Right atrium auricular region (tissue), 2 donors: ENCODE measurements at regions not wholly inside any gene's neighbourhood (a gene's known extent, or its start where the extent isn't known, plus 50 kb on each side); places are given as distances from the start of the nearest gene placed in this dataset.

Experiments
- DNase-seq: peaks from one replicate; pipeline ENCODE4 v3.0.0-alpha.2; 2019; ENCODE audit warnings: low spot score
- H3K27ac ChIP-seq, 2 donors: fragments of 200-600 bp; sonication (generic); 1 replicate in 1 of 2; 2 replicates in 1 of 2; pipeline ENCODE4 v1.5.1; 2016 to 2019
- H3K27me3 ChIP-seq, 2 donors: fragments of 200-600 bp; sonication (generic); one replicate each; pipeline versions ENCODE4 v1.5.1 to v1.6.0; 2017 to 2019
- H3K36me3 ChIP-seq: fragments of 200-600 bp; sonication (generic); one replicate; pipeline ENCODE4 v1.5.1; 2016
- H3K4me1 ChIP-seq, 2 donors: fragments of 200-600 bp; sonication (generic); one replicate each; pipeline versions ENCODE4 v1.5.1 to v1.6.0; 2017 to 2019
- H3K4me3 ChIP-seq, 2 donors: fragments of 200-600 bp; sonication (generic); 1 replicate in 1 of 2; 2 replicates in 1 of 2; pipeline ENCODE4 v1.5.1; 2017 to 2019; ENCODE audit warnings: mild to moderate bottlenecking in 1 of 2, moderate library complexity in 1 of 2
- H3K9me3 ChIP-seq, 2 donors: fragments of 200-600 bp; sonication (generic); one replicate each; pipeline ENCODE4 v1.5.1; 2019
- TF ChIP-seq, protein P1 (sequence below), 2 donors: fragments of 200-600 bp; sonication (generic); IDR thresholded peaks; one replicate each; pipeline ENCODE4 v1.5.1; 2019; ENCODE audit warnings: antibody characterized with exemption in 2 of 2

DNA sequence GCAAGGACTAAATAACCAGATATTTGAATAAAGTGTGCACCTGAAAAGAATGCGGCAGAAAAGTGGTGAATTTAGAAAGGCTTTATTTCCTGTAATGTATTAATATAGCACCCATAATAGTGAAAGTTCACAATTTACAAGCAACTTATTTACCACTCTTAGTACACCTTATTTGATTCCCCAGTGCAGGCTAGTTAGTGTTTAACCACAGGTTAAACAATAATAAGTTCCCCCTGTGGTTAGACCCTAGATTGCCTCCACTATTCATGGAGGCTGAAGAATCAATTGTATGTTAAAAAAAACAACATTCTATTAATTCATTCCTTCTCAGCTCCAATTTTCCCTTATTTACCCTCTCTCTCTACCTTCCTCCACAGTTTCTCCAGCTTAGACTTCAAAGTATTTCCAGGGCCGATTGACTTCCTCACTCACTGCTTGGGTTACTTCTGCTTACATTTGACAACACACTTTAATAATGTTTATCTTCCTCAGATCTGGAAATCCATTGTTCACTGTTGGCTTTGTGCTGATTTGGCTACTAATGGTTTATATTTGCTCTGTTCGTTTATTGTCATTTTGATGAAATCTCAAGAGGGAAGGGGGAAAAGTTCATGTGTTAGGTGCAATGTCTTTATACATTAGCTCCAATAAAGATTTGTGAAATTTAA is 796.3 kb downstream of the BRINP3 start:
- DNase-seq, result no peak
- no peaks in the 10 kb centered on the region for H3K9me3 ChIP-seq
- H3K27ac ChIP-seq, result no peak overlapping the region
- TF ChIP-seq, protein P1, sequence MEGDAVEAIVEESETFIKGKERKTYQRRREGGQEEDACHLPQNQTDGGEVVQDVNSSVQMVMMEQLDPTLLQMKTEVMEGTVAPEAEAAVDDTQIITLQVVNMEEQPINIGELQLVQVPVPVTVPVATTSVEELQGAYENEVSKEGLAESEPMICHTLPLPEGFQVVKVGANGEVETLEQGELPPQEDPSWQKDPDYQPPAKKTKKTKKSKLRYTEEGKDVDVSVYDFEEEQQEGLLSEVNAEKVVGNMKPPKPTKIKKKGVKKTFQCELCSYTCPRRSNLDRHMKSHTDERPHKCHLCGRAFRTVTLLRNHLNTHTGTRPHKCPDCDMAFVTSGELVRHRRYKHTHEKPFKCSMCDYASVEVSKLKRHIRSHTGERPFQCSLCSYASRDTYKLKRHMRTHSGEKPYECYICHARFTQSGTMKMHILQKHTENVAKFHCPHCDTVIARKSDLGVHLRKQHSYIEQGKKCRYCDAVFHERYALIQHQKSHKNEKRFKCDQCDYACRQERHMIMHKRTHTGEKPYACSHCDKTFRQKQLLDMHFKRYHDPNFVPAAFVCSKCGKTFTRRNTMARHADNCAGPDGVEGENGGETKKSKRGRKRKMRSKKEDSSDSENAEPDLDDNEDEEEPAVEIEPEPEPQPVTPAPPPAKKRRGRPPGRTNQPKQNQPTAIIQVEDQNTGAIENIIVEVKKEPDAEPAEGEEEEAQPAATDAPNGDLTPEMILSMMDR (IDR thresholded peaks at IDR 0.05), result no peak
- H3K36me3 ChIP-seq, result no peaks in the 10 kb centered on the region
- no peak overlapping the region for H3K4me3 ChIP-seq
- no peaks in the 10 kb centered on the region for H3K4me1 ChIP-seq
- H3K27me3 ChIP-seq, result no peaks in the 10 kb centered on the region

DNA sequence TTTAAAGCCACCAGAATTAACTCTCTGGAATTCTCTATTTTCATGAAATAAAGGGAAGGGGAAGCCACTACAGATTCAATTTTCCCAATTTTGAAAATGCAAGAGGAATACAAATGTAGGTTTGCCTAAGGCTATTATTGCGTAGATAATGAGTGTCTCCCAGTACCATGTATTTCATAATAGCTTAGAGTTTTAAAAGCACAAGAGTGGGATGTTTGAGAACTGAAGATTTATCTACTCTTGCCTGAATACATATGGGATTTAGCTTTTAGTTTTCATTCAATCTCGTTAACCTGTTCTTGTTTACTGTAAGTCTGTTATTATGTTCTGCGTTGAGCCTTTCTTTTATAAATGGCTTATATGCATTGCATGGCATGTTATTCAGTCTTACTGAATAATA is 795.1 kb downstream of the BRINP3 start:
- Histone ChIP-seq H3K27ac (no peak overlapping the region), H3K9me3 (peaks cover 0 to 6% of the 10 kb centered on the region in 2 donors), H3K27me3 (no peaks in the 10 kb centered on the region), H3K4me3 (no peak overlapping the region), H3K4me1 (no peaks in the 10 kb centered on the region), H3K36me3 (no peaks in the 10 kb centered on the region)
- DNase-seq, result no peak
- TF ChIP-seq, protein P1 (IDR thresholded peaks at IDR 0.05), result no peak

DNA sequence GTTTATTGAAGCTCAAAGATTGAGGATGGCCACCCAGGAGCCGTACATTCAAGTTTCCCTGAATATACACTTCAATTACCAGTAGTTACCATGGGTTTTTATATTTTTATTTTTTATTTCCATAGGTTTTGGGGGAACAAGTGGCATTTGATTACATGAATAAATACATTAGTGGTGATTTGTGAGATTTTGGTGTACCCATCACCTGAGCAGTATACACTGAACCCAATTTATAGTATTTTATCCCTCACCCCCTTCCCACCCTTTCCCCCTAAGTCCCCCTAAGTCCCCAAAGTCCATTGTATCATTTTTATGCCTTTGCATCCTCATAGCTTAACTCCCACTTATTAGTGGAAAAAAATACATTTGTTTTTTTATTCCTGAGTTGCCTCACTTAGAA is 791.4 kb downstream of the BRINP3 start:
- Histone ChIP-seq H3K9me3 (peaks cover 0 to 10% of the 10 kb centered on the region in 2 donors), H3K4me3 (no peak overlapping the region), H3K27me3 (no peaks in the 10 kb centered on the region), H3K36me3 (no peaks in the 10 kb centered on the region), H3K27ac (no peak overlapping the region), H3K4me1 (no peaks in the 10 kb centered on the region)
- no peak for DNase-seq
- TF ChIP-seq, protein P1 (IDR thresholded peaks at IDR 0.05), result no peak

DNA sequence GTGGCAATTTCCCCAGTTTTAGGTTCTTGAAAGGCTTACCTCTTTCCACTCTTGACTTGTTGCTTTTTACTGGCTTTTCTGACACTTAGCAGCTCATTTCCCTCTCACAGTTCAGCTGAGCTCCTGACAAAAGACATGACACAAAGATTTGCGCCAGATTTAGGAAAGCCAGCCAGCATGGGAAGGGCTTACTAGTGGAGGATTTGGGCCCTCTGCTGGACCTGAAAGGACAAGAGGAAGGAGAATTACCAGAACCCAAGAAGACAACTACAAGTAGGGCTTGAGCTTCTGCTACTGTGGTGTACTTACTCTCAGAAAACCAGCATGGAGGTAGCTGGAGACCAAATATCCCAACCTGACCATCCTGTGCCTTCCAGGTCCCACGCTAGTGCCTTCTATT is 784.5 kb downstream of the BRINP3 start:
- Histone ChIP-seq H3K27me3 (no peaks in the 10 kb centered on the region), H3K4me1 (no peaks in the 10 kb centered on the region), H3K4me3 (no peak overlapping the region), H3K36me3 (no peaks in the 10 kb centered on the region), H3K9me3 (no peaks in the 10 kb centered on the region), H3K27ac (no peak overlapping the region)
- TF ChIP-seq, protein P1 (IDR thresholded peaks at IDR 0.05), result no peak
- DNase-seq, result no peak

DNA sequence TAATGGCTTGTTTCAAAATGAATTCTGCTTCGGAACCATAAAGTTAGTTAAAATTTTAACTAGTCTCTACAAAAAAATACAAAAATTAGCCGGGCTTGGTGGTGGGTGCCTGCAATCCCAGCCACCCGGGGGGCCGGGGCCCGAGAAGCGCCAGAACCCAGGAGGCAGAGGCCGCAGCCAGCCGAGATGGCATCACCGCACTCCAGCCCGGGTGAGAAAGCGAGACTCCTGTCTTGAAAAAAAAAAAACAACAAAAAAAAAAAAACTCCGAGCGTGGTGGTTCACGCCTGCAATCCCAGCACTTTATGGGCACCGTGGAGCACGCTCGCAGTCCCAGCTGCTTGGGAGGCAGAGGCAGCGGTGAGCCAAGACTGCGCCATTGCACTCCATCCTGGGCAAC is 781.4 kb downstream of the BRINP3 start:
- no peaks in the 10 kb centered on the region for H3K9me3 ChIP-seq
- no peak overlapping the region for H3K27ac ChIP-seq
- TF ChIP-seq, protein P1 (IDR thresholded peaks at IDR 0.05), result no peak
- no peak for DNase-seq
- no peaks in the 10 kb centered on the region for H3K27me3 ChIP-seq
- no peak overlapping the region for H3K4me3 ChIP-seq
- H3K36me3 ChIP-seq, result no peaks in the 10 kb centered on the region
- no peaks in the 10 kb centered on the region for H3K4me1 ChIP-seq

DNA sequence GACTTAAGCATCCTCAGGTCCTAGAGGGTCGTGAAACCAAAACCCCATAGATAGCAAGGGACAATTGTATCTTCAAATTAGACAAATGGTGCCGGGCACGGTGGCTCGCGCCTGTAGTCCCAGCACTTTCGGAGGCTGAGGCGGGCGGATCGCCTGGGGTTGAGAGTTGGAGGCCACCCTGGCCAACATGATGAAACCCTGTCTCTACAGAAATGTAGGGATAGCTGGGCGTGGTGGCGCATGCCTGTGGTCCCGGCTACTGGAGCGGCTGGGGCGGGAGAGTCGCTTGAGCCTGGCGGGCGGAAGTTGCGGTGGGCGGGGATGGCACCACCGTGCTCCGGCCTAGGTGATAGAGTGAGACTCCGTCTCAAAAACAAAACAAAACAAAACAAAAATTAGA is 780.6 kb downstream of the BRINP3 start:
- no peak for DNase-seq
- H3K27ac ChIP-seq, result no peak overlapping the region
- H3K4me1 ChIP-seq, result no peaks in the 10 kb centered on the region
- no peaks in the 10 kb centered on the region for H3K27me3 ChIP-seq
- TF ChIP-seq, protein P1 (IDR thresholded peaks at IDR 0.05), result no peak
- no peaks in the 10 kb centered on the region for H3K36me3 ChIP-seq
- H3K9me3 ChIP-seq, result no peaks in the 10 kb centered on the region
- H3K4me3 ChIP-seq, result no peak overlapping the region
